ENCODE measurements at regions not wholly inside any gene's neighbourhood (a gene's known extent, or its start where the extent isn't known, plus 50 kb on each side); places are given as distances from the start of the nearest gene placed in this dataset.

DNA sequence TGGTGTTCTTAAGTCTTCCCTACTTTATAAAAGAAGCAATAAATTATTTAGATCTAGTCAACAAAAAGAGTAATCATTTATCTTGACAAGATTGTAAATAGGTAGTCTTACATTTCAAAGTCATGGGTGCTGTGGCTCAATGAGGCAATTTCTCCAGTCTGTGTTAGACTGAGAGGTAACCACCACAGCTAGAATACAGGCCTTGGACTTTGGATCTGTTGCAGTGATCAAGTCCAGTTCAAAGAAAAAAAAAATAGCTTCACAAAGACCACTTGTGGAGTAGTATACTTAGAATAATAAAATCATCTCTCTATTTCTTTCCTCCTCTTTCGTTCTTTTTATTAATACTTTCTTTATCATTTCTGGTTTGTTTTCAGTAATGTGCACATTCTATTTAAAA lies 93.1 kb upstream of the FSIP2 start:
- no peak overlapping the region for H3K4me3 ChIP-seq (ENCODE audit: insufficient read depth, low read depth, low read length)
- intact Hi-C loops (cut with micrococcal nuclease) (no loop called here), in situ Hi-C loops (cut with MboI; ENCODE audit: low sequenced_read_pairs) (no loop called here), dilution Hi-C loops (cut with HindIII; ENCODE audit: low sequenced_read_pairs, unreplicated experiment) (no loop called here)
- no peak overlapping the region for H3K23ac ChIP-seq (ENCODE audit: low read depth, low read length)
- H3K9me1 ChIP-seq (ENCODE audit: insufficient read depth, low read length) = no peaks in the 10 kb centered on the region
- no peak overlapping the region for H3K18ac ChIP-seq (ENCODE audit: low read depth, low read length)
- H3K9ac ChIP-seq (ENCODE audit: low read depth, low read length) = no peak overlapping the region
- no peaks in the 10 kb centered on the region for H3K4me1 ChIP-seq (ENCODE audit: control insufficient read depth, insufficient read depth, low read length)
- H3K79me1 ChIP-seq (ENCODE audit: low read depth in 1 of 2, low read length in 2 of 2) = no peaks in the 10 kb centered on the region
- no peak overlapping the region for H2AK5ac ChIP-seq (ENCODE audit: low read depth, low read length)
- POLR2A ChIA-PET (ENCODE audit: unreplicated experiment) = no interaction called here
- H3K27me3 ChIP-seq (ENCODE audit: control insufficient read depth, insufficient read depth, low read length) = no peaks in the 10 kb centered on the region
- H3K36me3 ChIP-seq (ENCODE audit: control insufficient read depth, insufficient read depth, low read length) = no peaks in the 10 kb centered on the region
- H3K56ac ChIP-seq (ENCODE audit: extremely low read depth, insufficient read depth, low read length) = no peak overlapping the region
- H2BK20ac ChIP-seq (ENCODE audit: low read depth, low read length) = no peak overlapping the region
- TF ChIP-seq RCOR1 (IDR thresholded peaks at IDR 0.05; ENCODE audit: insufficient replicate concordance, low read length) (no peak), MAFK (IDR thresholded peaks at IDR 0.05; ENCODE audit: low read depth, low read length) (no peak), BHLHE40 (IDR thresholded peaks at IDR 0.05; ENCODE audit: low read depth, low read length) (no peak), CHD1 (IDR thresholded peaks at IDR 0.05; ENCODE audit: low read depth, low read length) (no peak), SMC3 (IDR thresholded peaks at IDR 0.05; ENCODE audit: low read depth, low read length) (no peak), MXI1 (IDR thresholded peaks at IDR 0.05; ENCODE audit: borderline replicate concordance, low read depth, low read length) (no peak), FOS (IDR thresholded peaks at IDR 0.05; ENCODE audit: low read depth, low read length) (no peak)
- TF ChIP-seq, protein P1, sequence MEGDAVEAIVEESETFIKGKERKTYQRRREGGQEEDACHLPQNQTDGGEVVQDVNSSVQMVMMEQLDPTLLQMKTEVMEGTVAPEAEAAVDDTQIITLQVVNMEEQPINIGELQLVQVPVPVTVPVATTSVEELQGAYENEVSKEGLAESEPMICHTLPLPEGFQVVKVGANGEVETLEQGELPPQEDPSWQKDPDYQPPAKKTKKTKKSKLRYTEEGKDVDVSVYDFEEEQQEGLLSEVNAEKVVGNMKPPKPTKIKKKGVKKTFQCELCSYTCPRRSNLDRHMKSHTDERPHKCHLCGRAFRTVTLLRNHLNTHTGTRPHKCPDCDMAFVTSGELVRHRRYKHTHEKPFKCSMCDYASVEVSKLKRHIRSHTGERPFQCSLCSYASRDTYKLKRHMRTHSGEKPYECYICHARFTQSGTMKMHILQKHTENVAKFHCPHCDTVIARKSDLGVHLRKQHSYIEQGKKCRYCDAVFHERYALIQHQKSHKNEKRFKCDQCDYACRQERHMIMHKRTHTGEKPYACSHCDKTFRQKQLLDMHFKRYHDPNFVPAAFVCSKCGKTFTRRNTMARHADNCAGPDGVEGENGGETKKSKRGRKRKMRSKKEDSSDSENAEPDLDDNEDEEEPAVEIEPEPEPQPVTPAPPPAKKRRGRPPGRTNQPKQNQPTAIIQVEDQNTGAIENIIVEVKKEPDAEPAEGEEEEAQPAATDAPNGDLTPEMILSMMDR (conservative IDR thresholded peaks at IDR 0.05; ENCODE audit: low read depth, low read length) = no peak
- TF ChIP-seq, protein P2, sequence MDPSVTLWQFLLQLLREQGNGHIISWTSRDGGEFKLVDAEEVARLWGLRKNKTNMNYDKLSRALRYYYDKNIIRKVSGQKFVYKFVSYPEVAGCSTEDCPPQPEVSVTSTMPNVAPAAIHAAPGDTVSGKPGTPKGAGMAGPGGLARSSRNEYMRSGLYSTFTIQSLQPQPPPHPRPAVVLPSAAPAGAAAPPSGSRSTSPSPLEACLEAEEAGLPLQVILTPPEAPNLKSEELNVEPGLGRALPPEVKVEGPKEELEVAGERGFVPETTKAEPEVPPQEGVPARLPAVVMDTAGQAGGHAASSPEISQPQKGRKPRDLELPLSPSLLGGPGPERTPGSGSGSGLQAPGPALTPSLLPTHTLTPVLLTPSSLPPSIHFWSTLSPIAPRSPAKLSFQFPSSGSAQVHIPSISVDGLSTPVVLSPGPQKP (IDR thresholded peaks at IDR 0.05; ENCODE audit: borderline replicate concordance, low read depth, low read length) = no peak
- no peak overlapping the region for H4K8ac ChIP-seq (ENCODE audit: low read depth in 2 of 2, low read length in 2 of 2)
- CTCF ChIA-PET = no interaction called here
- H4K5ac ChIP-seq (ENCODE audit: low read depth, low read length) = no peak overlapping the region
- ATAC-seq (ENCODE audit: low read depth) (no peak), DNase-seq (no peak)
- H2AFZ ChIP-seq (replicated peaks; ENCODE audit: low read length, poor library complexity) = no peak overlapping the region
- H2BK15ac ChIP-seq (ENCODE audit: low read depth, low read length) = no peak overlapping the region
- H3K14ac ChIP-seq (replicated peaks; ENCODE audit: low read depth, low read length) = no peak overlapping the region
- no peak overlapping the region for H3K4ac ChIP-seq (ENCODE audit: low read depth, low read length)
- no peak overlapping the region for H2BK5ac ChIP-seq (ENCODE audit: low read depth, low read length, poor library complexity, severe bottlenecking)
- peaks cover 1% of the 10 kb centered on the region; the same call in 1 of the 2 replicates for H3K9me3 ChIP-seq (ENCODE audit: control insufficient read depth, insufficient read depth, low read length)
- H3K27ac ChIP-seq (ENCODE audit: insufficient read depth, low read length) = no peak overlapping the region
- H4K91ac ChIP-seq (ENCODE audit: insufficient read depth, low read depth, low read length) = no peak overlapping the region
- H2BK120ac ChIP-seq (ENCODE audit: low read depth, low read length) = no peak overlapping the region
- H2AK9ac ChIP-seq (replicated peaks; ENCODE audit: low read depth, low read length, poor library complexity) = no peak overlapping the region
- no TSS peak for BruUV-seq (replicated peaks)
- H3K4me2 ChIP-seq (ENCODE audit: low read depth, low read length) = no peak overlapping the region
- WGBS, 2 experiments (ENCODE audit: extremely low coverage in 2 of 2, insufficient read length in 1 of 2) = no CpG with 5 or more reads among the region's 1 CpG
- H4K20me1 ChIP-seq (ENCODE audit: insufficient read depth, low read length) = no peaks in the 10 kb centered on the region

All from IMR-90 (cell line).